CD4-positive, CD25-positive, alpha-beta regulatory T cell (primary cell): ENCODE measurements at regions not wholly inside any gene's neighbourhood (a gene's known extent, or its start where the extent isn't known, plus 50 kb on each side); places are given as distances from the start of the nearest gene placed in this dataset.

Source experiments
- ATAC-seq, 2 donors: fragments of 150-1000 bp; cut with Tn5 transposase; one replicate each; pipeline ENCODE4 v1.10.0; 2021; ENCODE audit warnings: low read depth in 2 of 2, moderate number of reproducible peaks in 2 of 2, moderate library complexity in 1 of 2
- DNase-seq, 3 donors: peaks; one replicate each; pipeline versions ENCODE4 v3.0.0 to v3.0.0-alpha.2; 2012 to 2022; ENCODE audit warnings: mixed read lengths in 1 of 3
- H3K27ac ChIP-seq: one replicate; pipeline ENCODE4 v1.7.0; 2013; ENCODE audit warnings: mild to moderate bottlenecking, low read length; ENCODE audit not compliant: insufficient read depth, poor library complexity, severe bottlenecking
- H3K27me3 ChIP-seq: one replicate; pipeline ENCODE4 v1.7.0; 2013; ENCODE audit warnings: low read length; ENCODE audit not compliant: control insufficient read depth, insufficient read depth
- H3K36me3 ChIP-seq: one replicate; pipeline ENCODE4 v1.7.0; 2013; ENCODE audit warnings: mild to moderate bottlenecking, low read length, moderate library complexity; ENCODE audit not compliant: control insufficient read depth, insufficient read depth
- H3K4me1 ChIP-seq: 2 replicates; pipeline ENCODE4 v1.7.0; 2013; ENCODE audit warnings: mild to moderate bottlenecking, low read length; ENCODE audit not compliant: insufficient read depth, control insufficient read depth, poor library complexity, severe bottlenecking
- H3K4me3 ChIP-seq: one replicate; pipeline ENCODE4 v1.7.0; 2013; ENCODE audit warnings: low read depth, mild to moderate bottlenecking, low read length, moderate library complexity
- H3K9me3 ChIP-seq, 2 experiments: 1 replicate in 1 of 2; 2 replicates in 1 of 2; pipeline ENCODE4 v1.7.0; 2013; ENCODE audit warnings: low read length in 2 of 2, mild to moderate bottlenecking in 1 of 2, moderate library complexity in 1 of 2; ENCODE audit not compliant: control insufficient read depth in 2 of 2
- H3K27ac Mint-ChIP-seq, 3 donors: one replicate each; pipeline ENCODE4 v1.8.0; 2020 to 2022; ENCODE audit warnings: mild to moderate bottlenecking in 3 of 3, mixed read lengths in 3 of 3, moderate library complexity in 2 of 3
- H3K27me3 Mint-ChIP-seq: one replicate; pipeline ENCODE4 v1.8.0; 2022; ENCODE audit warnings: mild to moderate bottlenecking, mixed read lengths
- H3K36me3 Mint-ChIP-seq: one replicate; pipeline ENCODE4 v1.8.0; 2020; ENCODE audit warnings: mixed read lengths
- H3K4me1 Mint-ChIP-seq, 4 donors: one replicate each; pipeline ENCODE4 v1.8.0; 2020 to 2022; ENCODE audit warnings: mixed read lengths in 4 of 4, mild to moderate bottlenecking in 1 of 4
- H3K4me3 Mint-ChIP-seq, 4 donors: one replicate each; pipeline ENCODE4 v1.8.0; 2020 to 2022; ENCODE audit warnings: mild to moderate bottlenecking in 4 of 4, mixed read lengths in 4 of 4, moderate library complexity in 3 of 4
- H3K9me3 Mint-ChIP-seq, 7 donors: one replicate each; pipeline ENCODE4 v1.8.0; 2020 to 2022; ENCODE audit warnings: mixed read lengths in 7 of 7, mild to moderate bottlenecking in 3 of 7, moderate library complexity in 2 of 7

DNA sequence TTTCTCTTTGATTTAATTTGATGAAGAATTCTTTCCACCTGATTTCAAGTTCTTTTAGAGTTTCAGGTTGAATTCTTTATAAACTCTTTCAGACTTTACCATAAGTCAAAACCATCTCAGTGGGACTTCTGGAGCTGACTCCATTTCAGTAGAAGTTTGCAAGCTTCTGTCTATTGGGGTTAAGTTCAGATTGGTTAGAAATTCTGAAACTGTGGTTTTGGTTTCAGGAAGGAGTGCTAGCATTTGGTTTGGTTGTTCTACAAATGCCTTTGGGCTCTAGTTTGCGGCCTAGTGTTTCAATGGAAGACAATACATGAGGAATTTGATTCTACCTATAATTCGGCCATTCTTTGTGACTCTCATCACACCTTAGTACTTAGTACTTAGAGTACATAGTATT, 176.8 kb upstream of the RHOBTB1 start:
- Histone ChIP-seq H3K9me3 (no peaks in the 10 kb centered on the region), H3K27me3 (no peaks in the 10 kb centered on the region), H3K36me3 (no peaks in the 10 kb centered on the region), H3K4me1 (no peaks in the 10 kb centered on the region), H3K4me3 (no peak overlapping the region), H3K27ac (no peak overlapping the region)
- H3K9me3 Mint-ChIP-seq = peaks cover 0 to 6% (median 0%) of the 10 kb centered on the region in 7 donors
- peaks cover 15% of the 10 kb centered on the region for H3K27me3 Mint-ChIP-seq
- no peak overlapping the region for H3K4me3 Mint-ChIP-seq
- DNase-seq (no peak), ATAC-seq (no peak)
- peaks cover 0 to 3% (median 0%) of the 10 kb centered on the region in 4 donors for H3K4me1 Mint-ChIP-seq
- H3K36me3 Mint-ChIP-seq = no peaks in the 10 kb centered on the region
- no peak overlapping the region for H3K27ac Mint-ChIP-seq

DNA sequence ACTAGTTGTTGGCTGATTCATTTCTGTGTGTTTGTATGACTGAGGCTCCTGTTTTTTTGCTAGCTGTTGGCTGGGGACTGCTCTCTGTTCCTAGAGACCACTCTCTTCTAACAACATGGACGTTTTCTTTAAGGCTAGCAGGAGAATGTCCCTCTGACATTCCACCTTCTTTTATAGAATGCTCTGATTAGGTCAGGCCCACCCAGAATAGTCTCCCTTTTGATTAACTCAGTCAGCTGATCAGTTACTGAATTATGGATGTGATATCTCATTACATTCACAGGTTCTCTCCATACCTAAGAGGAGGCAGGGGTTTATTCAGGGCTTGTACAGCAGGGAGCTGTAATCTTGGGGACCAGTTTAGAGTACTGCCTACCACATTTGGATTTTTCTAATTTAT, 175.6 kb upstream of the RHOBTB1 start:
- no peak for DNase-seq
- no peak overlapping the region for H3K4me3 ChIP-seq
- no peak overlapping the region for H3K4me3 Mint-ChIP-seq
- H3K27ac ChIP-seq = no peak overlapping the region
- H3K36me3 ChIP-seq = no peaks in the 10 kb centered on the region
- no peak for ATAC-seq
- H3K4me1 ChIP-seq = no peaks in the 10 kb centered on the region
- no peak overlapping the region for H3K27ac Mint-ChIP-seq
- H3K36me3 Mint-ChIP-seq = no peaks in the 10 kb centered on the region
- H3K27me3 ChIP-seq = no peaks in the 10 kb centered on the region
- peaks cover 14% of the 10 kb centered on the region for H3K27me3 Mint-ChIP-seq
- H3K9me3 ChIP-seq = no peaks in the 10 kb centered on the region
- peaks cover 0 to 6% (median 0%) of the 10 kb centered on the region in 7 donors for H3K9me3 Mint-ChIP-seq
- H3K4me1 Mint-ChIP-seq = no peaks in the 10 kb centered on the region

DNA sequence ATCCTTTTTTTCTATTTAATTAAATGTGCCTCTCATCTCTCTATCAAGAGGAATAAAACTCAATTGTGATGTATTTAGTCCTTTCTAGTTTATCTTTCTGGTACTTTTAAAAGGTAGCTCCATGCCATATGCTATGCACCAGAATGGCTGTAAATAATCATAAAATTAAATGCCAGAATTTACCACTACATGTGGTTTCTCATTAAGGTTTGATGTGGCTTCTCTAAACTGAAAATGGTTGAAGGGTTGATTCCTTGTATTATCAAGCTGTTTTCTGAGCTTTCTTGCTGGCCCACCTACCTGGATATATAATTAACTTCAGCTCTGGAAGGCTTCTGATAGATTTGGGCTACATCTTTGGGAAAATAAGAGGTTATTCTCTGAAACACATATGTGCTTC, 171.9 kb upstream of the RHOBTB1 start:
- Mint-ChIP-seq H3K36me3 (no peaks in the 10 kb centered on the region), H3K27me3 (peaks cover 10% of the 10 kb centered on the region), H3K4me3 (no peak overlapping the region), H3K9me3 (peaks cover 0 to 2% (median 0%) of the 10 kb centered on the region in 7 donors), H3K27ac (no peak overlapping the region), H3K4me1 (no peaks in the 10 kb centered on the region)
- Histone ChIP-seq H3K4me3 (no peak overlapping the region), H3K27me3 (no peaks in the 10 kb centered on the region), H3K9me3 (no peaks in the 10 kb centered on the region), H3K4me1 (no peaks in the 10 kb centered on the region), H3K27ac (no peak overlapping the region), H3K36me3 (no peaks in the 10 kb centered on the region)
- ATAC-seq (no peak), DNase-seq (no peak)

DNA sequence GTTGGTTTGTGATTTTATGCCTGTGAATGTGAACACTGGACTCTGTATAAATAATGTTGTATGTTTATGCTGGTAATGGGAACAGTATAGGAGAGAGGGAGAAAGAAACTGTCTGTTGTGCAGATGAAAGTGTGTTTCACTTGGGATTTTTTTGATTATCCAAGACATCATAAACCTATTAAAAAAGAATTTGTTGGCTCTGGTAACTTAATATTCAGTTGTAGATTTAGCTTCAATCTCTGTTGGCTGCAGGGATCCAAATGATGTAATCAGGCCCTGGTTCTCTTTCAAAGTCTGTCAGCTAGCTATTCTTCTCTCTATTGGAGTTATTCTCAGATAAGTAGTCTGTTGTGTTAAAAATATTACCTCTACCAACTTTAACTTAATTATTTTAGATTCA, 168.8 kb upstream of the RHOBTB1 start:
- Histone ChIP-seq H3K9me3 (no peaks in the 10 kb centered on the region), H3K4me1 (no peaks in the 10 kb centered on the region), H3K4me3 (no peak overlapping the region), H3K27ac (no peak overlapping the region), H3K27me3 (no peaks in the 10 kb centered on the region), H3K36me3 (no peaks in the 10 kb centered on the region)
- no peak overlapping the region for H3K27ac Mint-ChIP-seq
- DNase-seq = no peak
- no peaks in the 10 kb centered on the region for H3K36me3 Mint-ChIP-seq
- no peaks in the 10 kb centered on the region for H3K4me1 Mint-ChIP-seq
- no peak overlapping the region for H3K4me3 Mint-ChIP-seq
- H3K27me3 Mint-ChIP-seq = peaks cover 5% of the 10 kb centered on the region
- peaks cover 0 to 2% (median 0%) of the 10 kb centered on the region in 7 donors for H3K9me3 Mint-ChIP-seq
- no peak for ATAC-seq

DNA sequence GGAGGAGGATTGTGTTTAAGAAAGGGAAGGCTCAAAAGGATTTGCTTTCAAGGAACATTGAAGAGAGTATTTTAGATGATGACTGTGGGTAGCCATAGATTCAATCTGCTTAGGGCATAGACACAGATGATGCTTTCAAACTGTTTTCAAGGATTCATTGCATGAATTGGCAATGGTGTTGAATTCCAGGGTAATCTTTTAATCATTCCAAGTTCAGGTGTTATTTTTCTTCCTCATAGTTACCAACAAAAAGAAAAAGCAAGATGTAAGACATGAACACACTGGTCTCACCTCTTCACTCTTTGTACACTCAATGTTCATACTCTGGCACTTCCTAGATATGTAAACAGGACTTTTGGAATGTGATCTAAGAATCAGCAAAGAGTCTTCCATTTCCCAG, 167.0 kb upstream of the RHOBTB1 start:
- Mint-ChIP-seq H3K27me3 (peaks cover 5% of the 10 kb centered on the region), H3K9me3 (peaks cover 0 to 2% (median 0%) of the 10 kb centered on the region in 7 donors), H3K36me3 (no peaks in the 10 kb centered on the region), H3K4me1 (no peaks in the 10 kb centered on the region), H3K4me3 (no peak overlapping the region), H3K27ac (no peak overlapping the region)
- no peaks in the 10 kb centered on the region for H3K27me3 ChIP-seq
- no peak overlapping the region for H3K4me3 ChIP-seq
- ATAC-seq (no peak), DNase-seq (no peak)
- no peaks in the 10 kb centered on the region for H3K9me3 ChIP-seq
- H3K27ac ChIP-seq = no peak overlapping the region
- no peaks in the 10 kb centered on the region for H3K4me1 ChIP-seq
- H3K36me3 ChIP-seq = no peaks in the 10 kb centered on the region

DNA sequence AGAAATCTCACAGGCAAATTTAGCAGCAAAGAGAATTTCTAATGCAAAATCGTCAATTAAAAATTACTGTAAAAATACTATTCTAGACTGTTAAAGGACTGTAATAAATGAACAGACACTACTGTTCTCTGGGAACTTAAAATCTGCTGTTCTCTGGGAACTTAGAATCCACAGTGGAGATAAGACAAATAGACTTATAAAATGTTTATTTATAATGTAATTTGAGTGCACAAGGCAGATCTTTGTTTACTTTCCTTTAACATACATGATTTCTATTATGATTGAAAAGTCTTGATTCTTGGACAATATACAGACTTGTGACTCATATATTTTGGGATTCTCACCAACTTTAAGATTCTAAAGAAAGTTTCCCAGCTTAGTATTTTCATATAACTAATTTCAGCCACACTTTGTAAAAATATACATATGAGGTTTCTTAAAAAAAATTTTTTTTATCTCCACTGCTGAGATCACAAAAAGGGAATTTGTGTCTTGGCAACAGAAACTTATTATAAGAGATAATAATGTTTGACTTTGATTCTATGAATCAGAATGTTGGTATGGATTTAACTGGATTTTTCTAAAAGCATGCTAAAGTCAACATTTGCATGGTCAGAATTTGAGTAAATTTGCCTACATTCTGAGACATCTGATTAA, 166.3 kb upstream of the RHOBTB1 start:
- Histone ChIP-seq H3K4me1 (no peaks in the 10 kb centered on the region), H3K27me3 (no peaks in the 10 kb centered on the region), H3K36me3 (no peaks in the 10 kb centered on the region), H3K9me3 (no peaks in the 10 kb centered on the region), H3K4me3 (no peak overlapping the region), H3K27ac (no peak overlapping the region)
- Mint-ChIP-seq H3K27ac (no peak overlapping the region), H3K27me3 (peaks cover 3% of the 10 kb centered on the region), H3K4me3 (no peak overlapping the region), H3K9me3 (peaks cover 0 to 2% (median 0%) of the 10 kb centered on the region in 7 donors), H3K36me3 (no peaks in the 10 kb centered on the region), H3K4me1 (no peaks in the 10 kb centered on the region)
- ATAC-seq = no peak
- DNase-seq = no peak

DNA sequence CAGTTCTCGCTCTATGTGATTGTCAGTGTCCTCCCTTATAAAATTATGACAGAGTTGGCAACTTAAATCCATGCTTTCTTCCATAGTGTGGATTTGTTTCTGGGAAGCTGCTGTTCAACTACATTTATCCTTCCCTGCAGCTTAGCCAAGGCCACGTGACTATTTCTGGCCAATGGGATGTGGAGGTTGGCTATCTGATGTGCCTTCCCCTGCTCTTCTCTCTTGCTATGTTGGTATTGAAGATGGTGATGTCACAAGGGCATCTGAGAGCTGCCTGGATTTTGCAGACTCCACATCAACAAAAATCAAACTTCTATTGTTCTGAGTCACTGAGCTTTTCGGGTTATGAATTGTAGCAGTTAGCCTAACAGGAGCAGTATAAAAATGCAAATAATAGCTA, 164.9 kb upstream of the RHOBTB1 start:
- no peaks in the 10 kb centered on the region for H3K36me3 Mint-ChIP-seq
- no peak overlapping the region for H3K4me3 Mint-ChIP-seq
- Histone ChIP-seq H3K4me3 (no peak overlapping the region), H3K36me3 (no peaks in the 10 kb centered on the region), H3K4me1 (no peaks in the 10 kb centered on the region), H3K9me3 (no peaks in the 10 kb centered on the region), H3K27ac (no peak overlapping the region), H3K27me3 (no peaks in the 10 kb centered on the region)
- H3K27me3 Mint-ChIP-seq = no peaks in the 10 kb centered on the region
- ATAC-seq (no peak), DNase-seq (no peak)
- no peak overlapping the region for H3K27ac Mint-ChIP-seq
- no peaks in the 10 kb centered on the region for H3K4me1 Mint-ChIP-seq
- H3K9me3 Mint-ChIP-seq = peaks cover 0 to 2% (median 0%) of the 10 kb centered on the region in 7 donors

DNA sequence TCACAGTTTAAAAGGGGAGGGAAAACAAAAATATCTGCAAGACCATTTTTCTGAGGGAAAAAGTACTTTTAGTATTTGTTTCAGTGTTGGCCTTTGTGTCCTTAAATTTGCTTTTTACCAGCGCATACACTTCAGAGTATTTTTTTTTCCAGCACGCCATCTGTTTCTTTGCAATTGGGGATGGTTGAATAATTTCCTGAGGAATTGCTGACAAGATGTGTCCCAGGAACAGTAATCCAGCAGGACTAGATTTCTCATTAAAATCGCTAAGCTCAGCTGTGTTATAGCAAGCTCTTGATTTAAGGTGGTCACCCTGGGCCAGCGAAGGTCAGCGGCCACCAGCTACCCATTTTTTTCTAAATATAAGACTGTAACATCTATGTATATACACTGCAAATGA, 156.9 kb upstream of the RHOBTB1 start:
- no peaks in the 10 kb centered on the region for H3K4me1 ChIP-seq
- H3K27ac ChIP-seq = no peak overlapping the region
- Mint-ChIP-seq H3K27ac (no peak overlapping the region), H3K27me3 (no peaks in the 10 kb centered on the region), H3K4me1 (no peaks in the 10 kb centered on the region), H3K4me3 (no peak overlapping the region), H3K9me3 (peaks cover 0 to 5% (median 0%) of the 10 kb centered on the region in 7 donors), H3K36me3 (no peaks in the 10 kb centered on the region)
- no peak overlapping the region for H3K4me3 ChIP-seq
- H3K36me3 ChIP-seq = no peaks in the 10 kb centered on the region
- H3K27me3 ChIP-seq = no peaks in the 10 kb centered on the region
- ATAC-seq = no peak
- H3K9me3 ChIP-seq = no peaks in the 10 kb centered on the region
- DNase-seq = no peak
